HepG2 (cell line): ENCODE measurements at regions not wholly inside any gene's neighbourhood (a gene's known extent, or its start where the extent isn't known, plus 50 kb on each side); places are given as distances from the start of the nearest gene placed in this dataset.

Source experiments
- ATAC-seq: fragments of 200-7000 bp; cut with Tn5 transposase; 3 replicates; pipeline ENCODE4 v1.9.1; 2020; ENCODE audit warnings: mild to moderate bottlenecking, moderate library complexity
- BruUV-seq: library from RNA; stranded (reverse); fragments of 400-500 nt; replicated peaks from 2 replicates; lab custom pipeline; 2021; lab: Mats Ljungman, UMichigan
- CTCF ChIA-PET: fragments of 300-600 bp; formaldehyde crosslinking; extraction: SDS; loops from one replicate; lab custom pipeline; 2021; ENCODE audit warnings: low total read pairs, inconsistent platforms, low intra/inter-chr PET ratio; lab: Yijun Ruan, JAX
- POLR2A ChIA-PET: fragments of 350-600 bp; sonication (Branson Sonifier 250); formaldehyde crosslinking; loops from one replicate; lab custom pipeline; 2020; ENCODE audit warnings: antibody characterized with exemption, inconsistent platforms; lab: Yijun Ruan, JAX
- DNase-seq: peaks from one replicate; pipeline ENCODE4 v3.0.0-alpha.2; 2015; ENCODE audit warnings: low spot score
- FAIRE-seq: peaks from 3 replicates; lab custom pipeline; 2011; peaks lifted over from hg19 to GRCh38; lab: Jason Lieb, UNC
- H2AFZ ChIP-seq: one replicate; pipeline ENCODE4 v1.6.1; 2011; ENCODE audit warnings: low read length, inconsistent platforms
- H3K27ac ChIP-seq: fragments of 300-600 bp; 3 replicates; pipeline ENCODE4 v1.8.0; 2011; ENCODE audit warnings: mixed run types, mild to moderate bottlenecking, mixed read lengths, low read length, inconsistent platforms; ENCODE audit not compliant: insufficient read depth; ENCODE audit errors: extremely low read length
- H3K27me3 ChIP-seq, 2 experiments: fragments of 200-600 bp in 1 of 2; 2 replicates in 1 of 2; 3 replicates in 1 of 2; pipeline versions ENCODE4 v1.6.0 to v1.8.0; 2011; ENCODE audit warnings: low read length in 2 of 2, mild to moderate bottlenecking in 2 of 2, moderate library complexity in 2 of 2, inconsistent platforms in 1 of 2; ENCODE audit not compliant: insufficient read depth in 2 of 2, control insufficient read depth in 1 of 2
- H3K36me3 ChIP-seq, 2 experiments: fragments of 200-600 bp in 1 of 2; replicated peaks in 1 of 2; 2 replicates in 1 of 2; 3 replicates in 1 of 2; pipeline versions ENCODE4 v1.5.1 to v1.8.0; 2011; ENCODE audit warnings: low read length in 2 of 2, inconsistent platforms in 1 of 2; ENCODE audit not compliant: insufficient read depth in 2 of 2, control insufficient read depth in 1 of 2
- H3K4me1 ChIP-seq: 2 replicates; pipeline ENCODE4 v1.5.1; 2012; ENCODE audit warnings: low read length, inconsistent platforms; ENCODE audit not compliant: insufficient read depth
- H3K4me2 ChIP-seq: 2 replicates; pipeline ENCODE4 v1.6.0; 2011; ENCODE audit warnings: low read depth, low read length, inconsistent platforms
- H3K4me3 ChIP-seq, 3 experiments: fragments of 200-600 bp in 1 of 3; sonication (generic), shearing (Covaris generic) in 1 of 3; replicated peaks in 1 of 3; 2 replicates each; pipeline ENCODE4 v1.5.1; 2011 to 2016; ENCODE audit warnings: low read length in 3 of 3, inconsistent platforms in 2 of 3, low read depth in 2 of 3, mild to moderate bottlenecking in 2 of 3, control low read depth in 1 of 3, mixed read lengths in 1 of 3; ENCODE audit not compliant: insufficient read depth in 1 of 3
- H3K79me2 ChIP-seq: one replicate; pipeline ENCODE4 v1.6.1; 2011; ENCODE audit warnings: low read length, inconsistent platforms; ENCODE audit not compliant: insufficient read depth
- H3K9ac ChIP-seq: 2 replicates; pipeline ENCODE4 v1.6.0; 2011; ENCODE audit warnings: mild to moderate bottlenecking, low read depth, low read length, inconsistent platforms; ENCODE audit not compliant: insufficient read depth
- H3K9me3 ChIP-seq: 2 replicates; pipeline ENCODE4 v1.5.1; 2012; ENCODE audit warnings: mild to moderate bottlenecking, low read length
- H4K20me1 ChIP-seq: 2 replicates; pipeline ENCODE4 v1.6.0; 2011; ENCODE audit warnings: inconsistent platforms, mild to moderate bottlenecking, low read length, moderate library complexity; ENCODE audit not compliant: insufficient read depth
- ARNT2 ChIP-seq: sonication (generic); formaldehyde crosslinking; IDR thresholded peaks from 2 replicates; pipeline ENCODE4 v1.8.0; 2022; ENCODE audit warnings: mild to moderate bottlenecking, low read depth, missing genetic modification reagents, moderate library complexity
- CC2D1A ChIP-seq: sonication (generic); formaldehyde crosslinking; IDR thresholded peaks from 2 replicates; pipeline ENCODE4 v1.8.1; 2023; ENCODE audit warnings: mild to moderate bottlenecking, missing genetic modification reagents
- EED ChIP-seq: sonication (generic); formaldehyde crosslinking; IDR thresholded peaks from 2 replicates; pipeline ENCODE4 v1.5.0; 2020; ENCODE audit warnings: mild to moderate bottlenecking, missing genetic modification reagents
- IKZF4 ChIP-seq: sonication (generic); formaldehyde crosslinking; IDR thresholded peaks from 2 replicates; pipeline ENCODE4 v1.5.1; 2020; ENCODE audit warnings: borderline replicate concordance, mild to moderate bottlenecking, low read depth, missing genetic modification reagents; ENCODE audit errors: not compliant biosample characterization
- MAFK ChIP-seq, 2 experiments: IDR thresholded peaks in 1 of 2; conservative IDR thresholded peaks in 1 of 2; 2 replicates each; pipeline ENCODE4 v1.6.1; 2011; ENCODE audit warnings: improper control_type of control experiment in 2 of 2, low read length in 2 of 2
- NFE2 ChIP-seq: sonication (generic); formaldehyde crosslinking; IDR thresholded peaks from 2 replicates; pipeline ENCODE4 v1.4.0; 2020; ENCODE audit warnings: missing genetic modification reagents
- SATB2 ChIP-seq: sonication (generic); formaldehyde crosslinking; IDR thresholded peaks from 2 replicates; pipeline ENCODE4 v1.5.0; 2020; ENCODE audit warnings: missing genetic modification reagents
- TGIF2 ChIP-seq: IDR thresholded peaks from 2 replicates; pipeline ENCODE4 v1.6.1; 2016; ENCODE audit warnings: control low read depth, missing compliant biosample characterization
- ZNF12 ChIP-seq: sonication (generic); formaldehyde crosslinking; IDR thresholded peaks from 2 replicates; pipeline ENCODE4 v1.5.0; 2020; ENCODE audit warnings: missing genetic modification reagents
- ZNF230 ChIP-seq: sonication (generic); formaldehyde crosslinking; IDR thresholded peaks from 2 replicates; pipeline ENCODE4 v1.4.0; 2020; ENCODE audit warnings: mild to moderate bottlenecking, missing genetic modification reagents
- ZNF577 ChIP-seq: sonication (generic); formaldehyde crosslinking; IDR thresholded peaks from 2 replicates; pipeline ENCODE4 v1.4.0; 2020; ENCODE audit warnings: mild to moderate bottlenecking, low read depth, missing genetic modification reagents, borderline replicate concordance
- ZNF597 ChIP-seq: sonication (generic); formaldehyde crosslinking; IDR thresholded peaks from 2 replicates; pipeline ENCODE4 v1.5.0; 2020; ENCODE audit warnings: missing genetic modification reagents
- ZNF709 ChIP-seq: sonication (generic); formaldehyde crosslinking; IDR thresholded peaks from 2 replicates; pipeline ENCODE4 v1.5.0; 2020; ENCODE audit warnings: mild to moderate bottlenecking, missing genetic modification reagents
- ZUFSP ChIP-seq: sonication (generic); formaldehyde crosslinking; IDR thresholded peaks from 2 replicates; pipeline ENCODE4 v1.9.0; 2021; ENCODE audit warnings: missing genetic modification reagents, mild to moderate bottlenecking, borderline replicate concordance
- WGBS: methylation state at CpG from one replicate; pipeline ENCODE4 v1.1.6; 2017; ENCODE audit warnings: low lambda C conversion rate; 5-methylcytosine and 5-hydroxymethylcytosine counted together
- in situ Hi-C: cut with HindIII; loops from 2 replicates; pipeline ENCODE4 v1.10.0; 2017; ENCODE audit warnings: low pct_unique_long_range_greater_than_20kb; ENCODE audit not compliant: extremely low pct_ligation_motif_present
- intact Hi-C: fragments of 100-400 bp; cut with micrococcal nuclease; formaldehyde crosslinking; loops from one replicate; pipeline ENCODE4 v1.10.0; 2022; ENCODE audit not compliant: unreplicated experiment
- TF ChIP-seq, protein P1 (sequence below): sonication (generic); formaldehyde crosslinking; IDR thresholded peaks from 2 replicates; pipeline ENCODE4 v1.4.0; 2020; ENCODE audit warnings: mild to moderate bottlenecking, missing genetic modification reagents
- TF ChIP-seq, protein P2 (sequence below): sonication (generic); formaldehyde crosslinking; IDR thresholded peaks from 2 replicates; pipeline ENCODE4 v1.4.0; 2020; ENCODE audit warnings: missing genetic modification reagents

DNA sequence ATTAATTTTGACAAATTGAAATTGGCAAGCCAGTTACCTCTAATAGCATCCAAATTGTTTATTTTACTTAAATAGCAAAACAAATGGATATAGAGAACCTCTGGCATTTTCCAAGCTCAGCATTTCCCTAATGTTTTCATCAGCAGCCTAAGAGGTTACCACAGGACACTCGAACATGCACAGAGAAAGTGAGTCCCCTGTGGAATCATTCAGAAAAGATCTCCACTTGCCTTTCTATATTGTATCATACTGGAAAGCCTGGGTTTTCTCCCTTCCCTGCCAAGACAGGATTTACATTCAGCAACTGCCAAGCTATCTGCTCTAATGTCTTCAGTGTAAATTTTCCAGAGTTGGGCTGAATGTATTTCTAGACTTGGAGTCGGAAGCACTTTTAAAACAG is 188.9 kb downstream of the KCTD12 start:
- POLR2A ChIA-PET = no interaction called here
- WGBS = 3% methylated on average over 2 of the region's 2 CpGs
- in situ Hi-C loops = no loop called here
- intact Hi-C loops = no loop called here
- DNase-seq (no peak), FAIRE-seq (no peak), ATAC-seq (no peak)
- no peaks in the 10 kb centered on the region for H3K36me3 ChIP-seq
- BruUV-seq = no TSS peak
- H3K27ac ChIP-seq = no peak overlapping the region
- H3K79me2 ChIP-seq = no peaks in the 10 kb centered on the region
- no peak for TF ChIP-seq CC2D1A
- TF ChIP-seq ARNT2 (CRISPR knock-in tag) = no peak
- 0 out of 4 replicates have a peak, but pooled peaks of 1 of the 2 experiments have one; percentile 1 for TF ChIP-seq MAFK (conservative IDR thresholded peaks at IDR 0.05 in 1 of 2, IDR thresholded peaks at IDR 0.05 in 1 of 2; ENCODE audit: low read length in 2 of 2)
- no peak for TF ChIP-seq EED (CRISPR knock-in tag)
- H2AFZ ChIP-seq = no peak overlapping the region
- no peaks in the 10 kb centered on the region for H3K9me3 ChIP-seq
- peaks cover 12% of the 10 kb centered on the region for H3K4me1 ChIP-seq
- no peak overlapping the region for H3K4me2 ChIP-seq
- H3K4me3 ChIP-seq = no peak overlapping the region
- H4K20me1 ChIP-seq = no peaks in the 10 kb centered on the region
- CTCF ChIA-PET = no interaction called here
- H3K9ac ChIP-seq = no peak overlapping the region
- H3K27me3 ChIP-seq = peaks cover 0 to 4% of the 10 kb centered on the region in 2 experiments; a peak in 1 of 5 replicates

DNA sequence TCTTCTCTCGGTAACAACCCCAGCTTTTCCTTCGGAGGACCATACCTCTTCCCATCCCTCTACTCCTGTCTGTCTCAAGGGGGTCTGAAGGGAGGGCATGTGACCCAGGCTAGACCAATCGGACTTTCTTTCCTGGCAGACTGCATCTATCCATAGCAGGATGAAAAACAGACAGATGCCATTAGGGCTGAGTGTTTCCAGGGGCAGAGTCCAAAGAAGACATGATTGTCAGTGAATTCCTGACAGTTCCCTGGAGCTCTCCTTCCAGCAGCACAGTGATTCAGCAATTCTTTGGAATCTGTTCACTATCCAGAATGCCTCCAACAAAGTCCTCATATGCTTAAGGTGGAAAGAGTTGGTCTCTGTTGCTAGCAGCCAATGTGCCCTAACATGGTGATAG is 189.8 kb downstream of the KCTD12 start:
- intact Hi-C loops = no loop called here
- peak; percentile 40 for DNase-seq
- in situ Hi-C loops = no loop called here
- no peaks in the 10 kb centered on the region for H3K79me2 ChIP-seq
- H3K9ac ChIP-seq = no peak overlapping the region
- ATAC-seq = peak; percentile 90
- BruUV-seq = no TSS peak
- no peak overlapping the region for H2AFZ ChIP-seq
- H3K27ac ChIP-seq = no peak overlapping the region
- H3K4me3 ChIP-seq = no peak overlapping the region
- peaks cover 0 to 4% of the 10 kb centered on the region in 2 experiments; a peak in 1 of 5 replicates for H3K27me3 ChIP-seq
- peaks cover 12% of the 10 kb centered on the region for H3K4me1 ChIP-seq
- ChIA-PET CTCF (no interaction called here), POLR2A (no interaction called here)
- H4K20me1 ChIP-seq = no peaks in the 10 kb centered on the region
- no peak for FAIRE-seq
- WGBS = 34% methylated on average over 3 of the region's 3 CpGs
- no peaks in the 10 kb centered on the region for H3K9me3 ChIP-seq
- no peaks in the 10 kb centered on the region for H3K36me3 ChIP-seq
- H3K4me2 ChIP-seq = no peak overlapping the region
- TF ChIP-seq SATB2 (no peak), ZNF597 (CRISPR knock-in tag) (no peak), ZNF12 (CRISPR knock-in tag) (no peak), NFE2 (CRISPR knock-in tag) (peak; percentile 86), ZNF230 (CRISPR knock-in tag) (no peak), IKZF4 (CRISPR knock-in tag) (no peak), TGIF2 (CRISPR knock-in tag) (no peak), ZNF709 (CRISPR knock-in tag) (no peak), ZNF577 (CRISPR knock-in tag) (no peak), ZUFSP (CRISPR knock-in tag) (no peak)
- TF ChIP-seq, protein P1, sequence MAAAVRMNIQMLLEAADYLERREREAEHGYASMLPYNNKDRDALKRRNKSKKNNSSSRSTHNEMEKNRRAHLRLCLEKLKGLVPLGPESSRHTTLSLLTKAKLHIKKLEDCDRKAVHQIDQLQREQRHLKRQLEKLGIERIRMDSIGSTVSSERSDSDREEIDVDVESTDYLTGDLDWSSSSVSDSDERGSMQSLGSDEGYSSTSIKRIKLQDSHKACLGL (CRISPR knock-in tag) = no peak
- TF ChIP-seq, protein P2, sequence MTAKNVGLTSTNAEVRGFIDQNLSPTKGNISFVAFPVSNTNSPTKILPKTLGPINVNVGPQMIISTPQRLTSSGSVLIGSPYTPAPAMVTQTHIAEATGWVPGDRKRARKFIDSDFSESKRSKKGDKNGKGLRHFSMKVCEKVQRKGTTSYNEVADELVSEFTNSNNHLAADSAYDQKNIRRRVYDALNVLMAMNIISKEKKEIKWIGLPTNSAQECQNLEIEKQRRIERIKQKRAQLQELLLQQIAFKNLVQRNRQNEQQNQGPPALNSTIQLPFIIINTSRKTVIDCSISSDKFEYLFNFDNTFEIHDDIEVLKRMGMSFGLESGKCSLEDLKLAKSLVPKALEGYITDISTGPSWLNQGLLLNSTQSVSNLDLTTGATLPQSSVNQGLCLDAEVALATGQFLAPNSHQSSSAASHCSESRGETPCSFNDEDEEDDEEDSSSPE (CRISPR knock-in tag) = no peak
